Stimulated activated CD8-positive, alpha-beta memory T cell treated with anti-CD3 and anti-CD28 coated beads, Interleukin-15, amount 100 ng/mL, for 24 hours (primary cell): ENCODE measurements at regions not wholly inside any gene's neighbourhood (a gene's known extent, or its start where the extent isn't known, plus 50 kb on each side); places are given as distances from the start of the nearest gene placed in this dataset.

ENCODE experiments used
- DNase-seq: peaks from one replicate; pipeline ENCODE4 v3.0.0-alpha.2; 2020; ENCODE audit warnings: low read depth

DNA sequence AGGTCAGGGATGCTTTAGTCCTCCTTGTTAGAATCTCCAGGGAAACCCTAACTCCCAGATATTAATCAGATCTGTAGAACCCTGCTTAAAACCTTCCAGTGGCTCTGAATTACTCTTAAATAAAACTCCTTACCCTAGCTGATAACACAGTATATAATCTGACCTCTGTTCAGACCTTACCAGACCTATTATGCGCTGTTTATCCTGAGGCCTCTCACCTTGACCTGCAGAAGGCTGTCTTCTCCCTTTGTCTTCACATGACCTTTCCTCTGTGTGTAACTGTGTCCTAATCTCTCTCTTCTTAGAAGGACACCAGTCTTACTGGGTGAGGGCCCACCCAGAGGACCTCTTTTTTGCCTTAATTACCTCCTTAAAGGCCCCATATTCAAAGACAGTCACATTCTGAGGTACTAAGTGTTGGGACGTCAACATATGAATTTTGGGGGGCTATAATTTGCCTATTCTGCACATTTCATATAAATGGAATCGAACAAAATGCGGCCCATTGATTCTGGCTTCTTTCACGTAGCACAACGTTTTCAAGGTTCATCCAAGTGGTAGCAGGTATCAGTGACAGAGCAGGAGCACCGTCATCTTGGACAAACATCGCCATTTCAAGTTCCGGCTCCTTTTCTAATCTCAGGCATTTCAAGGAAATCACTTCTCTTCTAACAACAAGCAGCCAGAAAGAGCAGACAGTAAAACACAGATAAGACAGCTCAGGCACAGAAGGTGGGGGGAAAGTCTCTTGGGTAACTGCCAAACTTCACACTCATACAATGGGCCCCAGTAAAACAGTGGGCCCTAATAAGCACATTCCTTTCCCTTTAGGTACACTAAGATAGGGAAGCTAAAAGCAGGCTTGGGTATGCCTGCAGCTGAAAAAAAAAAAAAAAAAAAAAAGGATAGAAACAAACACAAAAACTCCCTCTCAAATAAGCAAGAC, 200.2 kb upstream of the NUDT4 start:
- DNase-seq, result no peak

DNA sequence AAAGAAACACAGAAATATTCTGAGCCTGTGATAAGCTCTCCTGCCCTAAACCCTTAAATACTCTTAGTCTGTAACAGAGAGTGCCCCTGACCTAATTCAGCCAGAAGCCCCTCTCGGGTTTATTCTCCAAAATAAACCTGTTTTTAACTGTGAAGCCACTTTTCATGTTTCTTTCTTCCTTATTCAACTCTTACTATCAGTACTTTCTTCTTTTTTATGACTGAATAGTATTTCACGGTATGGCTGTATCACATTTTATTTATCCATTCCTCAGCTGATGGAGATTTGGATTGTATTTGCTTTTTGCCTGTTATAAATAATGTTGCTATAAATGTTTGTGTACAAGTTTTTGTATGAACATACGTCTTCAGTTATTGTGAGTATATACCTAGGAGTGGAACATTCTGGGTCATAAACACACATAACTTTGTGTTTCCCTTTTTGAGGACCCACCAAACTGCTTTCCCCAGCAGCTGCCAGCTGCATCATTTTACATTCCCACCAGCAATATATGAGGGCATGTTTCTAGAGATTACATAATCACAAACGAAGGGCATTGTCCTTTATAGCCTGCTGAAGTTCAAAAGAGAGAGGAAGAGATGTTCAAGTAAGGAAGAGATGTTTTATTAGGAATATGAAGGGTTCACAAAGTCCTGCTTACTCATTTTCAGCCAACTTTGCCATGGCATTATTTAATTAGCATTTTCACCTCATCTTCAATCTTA, 199.4 kb upstream of the NUDT4 start:
- no peak for DNase-seq

DNA sequence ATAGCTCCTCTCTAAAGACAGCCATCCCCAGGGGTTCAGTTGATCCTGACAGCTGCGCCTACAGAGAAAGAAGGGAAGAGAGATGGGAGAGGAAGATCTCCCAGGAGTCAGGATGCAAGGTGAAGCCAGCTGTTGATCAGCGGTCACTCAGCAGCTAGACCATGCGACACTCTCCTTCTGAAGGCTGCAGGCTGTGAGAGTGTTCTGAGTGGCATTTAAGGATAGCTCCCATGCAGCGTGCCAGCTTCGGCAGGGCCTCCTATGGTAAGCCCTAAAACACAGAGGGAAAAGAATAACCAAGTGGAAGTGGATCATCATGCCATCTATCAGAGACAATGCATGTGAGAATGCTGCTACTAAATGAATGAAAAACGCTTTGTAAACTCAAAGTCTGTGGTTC, 197.9 kb upstream of the NUDT4 start:
- DNase-seq, result no peak

DNA sequence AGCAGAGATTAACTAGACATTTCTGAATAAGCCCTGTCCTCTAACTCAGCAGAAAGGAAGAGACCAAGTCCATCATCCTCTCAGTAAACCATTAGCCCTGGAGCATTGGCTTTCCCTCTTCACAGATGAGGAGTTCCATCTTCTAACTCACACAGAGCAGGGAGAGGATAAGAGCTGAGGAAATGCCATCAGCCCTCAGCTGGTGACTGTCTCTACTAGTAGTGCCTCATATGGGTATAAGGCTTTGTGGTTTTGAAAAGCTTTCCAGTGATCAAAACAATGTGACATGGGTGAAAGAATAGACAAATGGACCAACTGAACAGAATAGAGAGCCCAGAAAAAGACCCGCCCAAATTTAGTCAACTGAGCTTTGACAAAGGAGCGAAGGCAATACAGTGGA, 197.2 kb upstream of the NUDT4 start:
- DNase-seq, result no peak

DNA sequence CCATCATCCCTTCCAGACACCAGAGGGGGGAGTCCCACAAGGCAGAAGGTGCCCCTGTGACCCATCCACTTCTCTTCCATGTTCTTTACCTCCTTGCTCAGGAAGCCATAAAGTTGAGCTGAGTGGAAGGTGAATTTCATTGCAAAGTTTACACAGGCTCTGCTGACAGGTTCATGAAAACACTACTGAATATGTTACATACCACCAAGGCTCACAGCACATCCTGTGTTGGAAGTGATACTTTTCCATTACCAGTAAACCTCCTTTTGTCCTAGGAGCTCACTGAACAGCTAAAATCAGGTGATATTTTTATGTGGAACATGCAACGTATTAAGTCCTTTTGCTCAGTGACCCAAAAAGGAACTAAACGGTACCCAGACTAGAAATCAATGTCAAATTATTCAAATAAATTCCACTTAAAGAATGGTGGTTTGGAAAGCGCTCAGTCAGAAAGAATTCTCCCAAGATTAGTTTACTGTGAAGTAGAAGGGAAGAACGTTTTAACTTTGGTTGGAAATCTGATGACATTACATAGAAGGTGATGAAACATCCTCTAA, 196.2 kb upstream of the NUDT4 start:
- no peak for DNase-seq

DNA sequence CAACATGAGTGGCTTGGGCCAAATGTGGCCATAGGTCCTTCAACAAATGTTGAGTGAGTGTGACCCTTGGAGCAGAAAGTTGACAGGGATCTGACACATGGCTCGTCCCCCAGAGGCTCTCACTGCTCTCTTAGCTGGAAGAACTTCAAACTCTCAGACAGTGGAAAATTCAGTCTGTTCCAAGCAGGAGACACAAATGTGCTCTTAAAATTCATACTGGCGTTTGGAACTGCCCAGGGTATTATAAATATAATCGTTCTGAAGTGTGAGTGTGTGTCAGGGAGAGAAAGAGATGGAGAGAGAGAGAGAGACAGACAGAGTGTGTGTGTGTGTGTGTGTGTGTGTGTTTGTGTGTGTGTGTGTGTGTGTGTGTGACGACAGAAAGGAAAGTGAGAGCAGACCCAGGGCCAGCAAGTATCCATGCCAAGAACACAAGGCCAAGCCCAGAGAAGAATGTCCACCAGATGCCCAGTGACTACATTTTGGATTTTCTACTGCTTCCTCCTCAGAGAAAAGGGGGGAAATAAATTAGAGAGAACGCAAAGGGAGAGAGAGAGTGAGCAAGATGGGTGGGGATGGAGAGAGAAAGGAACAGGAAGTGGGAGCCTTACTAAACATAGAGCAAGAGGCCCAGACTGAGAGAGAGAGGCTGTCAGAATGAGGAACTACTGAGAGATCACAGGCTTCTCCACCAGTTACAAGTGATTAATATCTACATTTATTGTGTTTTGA, 193.6 kb upstream of the NUDT4 start:
- DNase-seq, result no peak

DNA sequence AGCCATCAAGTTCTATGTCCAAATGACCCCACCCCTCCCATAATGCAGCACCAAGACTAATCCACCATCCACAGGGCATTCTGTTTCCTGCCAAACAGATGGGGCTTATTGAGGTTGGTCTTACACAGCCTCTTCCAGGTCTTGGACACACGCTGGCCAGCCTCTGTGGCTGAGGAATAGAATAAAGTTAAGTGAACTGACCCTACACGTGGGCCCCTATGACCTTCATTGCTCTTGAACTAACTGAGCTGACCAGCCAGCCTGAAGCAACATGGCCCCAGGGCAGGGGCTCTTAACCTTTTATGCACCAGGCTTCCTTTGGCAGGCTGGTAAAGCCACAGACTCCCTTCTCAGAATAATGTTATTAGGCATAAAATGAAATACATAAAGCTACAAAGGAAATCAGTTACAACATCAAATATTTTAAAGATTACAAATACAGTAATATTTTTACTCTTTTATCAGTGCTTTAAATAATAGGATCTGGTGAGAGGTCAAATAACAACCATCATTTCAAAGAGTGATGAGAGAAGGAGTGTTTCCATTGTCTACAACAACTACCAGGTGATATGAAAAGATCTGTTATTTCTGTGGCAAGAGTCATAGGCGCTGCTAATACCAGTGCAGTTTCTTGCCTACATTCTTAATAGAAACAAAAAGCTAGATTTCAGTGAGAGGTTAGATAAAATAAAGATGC, 192.9 kb upstream of the NUDT4 start:
- no peak for DNase-seq

DNA sequence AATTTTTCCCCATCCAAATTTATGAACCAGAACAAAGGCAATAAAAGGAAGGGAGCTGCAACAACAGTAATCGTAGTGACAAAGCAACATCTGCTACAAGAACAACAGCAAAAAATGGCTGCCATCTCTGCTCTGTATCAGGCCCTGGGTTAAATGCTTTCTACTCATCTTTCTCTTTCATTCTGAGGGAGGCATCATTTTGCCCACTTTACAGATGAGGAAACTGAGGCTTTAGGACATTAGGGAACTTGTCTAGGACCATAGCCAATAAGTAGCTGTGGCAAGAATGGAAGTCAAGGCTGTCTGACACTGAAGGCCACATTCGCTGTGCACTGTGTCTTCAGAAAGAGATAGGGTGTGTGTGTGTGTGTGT, 192.4 kb upstream of the NUDT4 start:
- DNase-seq, result no peak

DNA sequence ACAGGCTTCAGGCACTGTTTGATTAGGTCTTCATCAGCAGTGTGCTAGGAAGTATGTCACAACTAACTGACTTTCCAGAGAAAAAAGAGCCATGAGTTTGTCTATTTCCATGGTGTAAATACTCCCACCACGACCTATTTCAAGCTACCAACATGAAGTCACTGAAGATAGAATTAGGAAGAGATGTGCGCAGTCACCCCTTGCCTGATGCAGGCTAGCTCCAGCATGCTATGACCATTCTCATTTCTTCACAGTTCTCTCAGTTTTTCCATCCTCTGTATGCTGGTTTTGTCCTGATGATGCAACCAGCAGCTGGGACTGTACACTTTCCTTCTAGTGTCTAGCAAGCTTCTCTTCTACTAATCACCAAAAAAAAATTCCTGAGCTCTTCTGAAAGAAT, 191.6 kb upstream of the NUDT4 start:
- DNase-seq, result no peak

DNA sequence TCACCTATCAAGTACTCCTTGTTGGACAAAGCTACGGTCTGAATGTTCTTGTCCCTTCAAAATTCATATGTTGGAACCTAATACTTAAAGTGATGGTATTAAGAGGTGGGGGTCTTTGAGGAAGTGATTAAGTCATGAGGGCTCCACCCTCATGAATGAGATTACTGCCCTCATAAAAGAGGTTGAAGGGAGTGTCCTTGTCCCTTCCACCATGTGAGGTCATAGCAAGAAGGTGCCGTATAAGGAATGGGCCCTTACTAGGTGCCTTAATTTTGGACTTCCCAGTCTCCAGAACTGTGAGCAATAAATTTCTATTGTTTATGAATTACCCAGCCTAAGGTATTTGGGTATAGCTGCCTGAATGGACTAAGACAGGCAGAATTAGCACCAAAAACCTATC, 191.1 kb upstream of the NUDT4 start:
- DNase-seq, result no peak

DNA sequence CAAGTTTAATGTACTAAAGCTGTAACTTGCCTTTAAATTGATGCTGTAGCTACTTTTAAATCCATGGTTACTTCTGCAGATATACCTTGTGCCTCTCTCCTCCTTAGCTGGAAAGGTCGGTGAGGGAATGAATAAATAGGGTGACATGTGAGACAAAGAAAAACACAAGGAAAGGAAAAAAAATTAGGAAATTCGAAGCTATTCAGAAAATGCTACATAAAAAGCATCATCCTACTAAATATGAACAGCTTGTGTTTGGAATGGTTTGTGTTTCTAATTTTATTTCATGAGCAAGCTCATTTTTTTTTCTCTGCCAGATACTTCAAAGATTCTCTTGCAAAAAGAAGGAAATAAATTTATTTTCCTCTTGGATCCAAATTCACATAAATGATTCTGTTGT, 186.3 kb upstream of the NUDT4 start:
- no peak for DNase-seq

DNA sequence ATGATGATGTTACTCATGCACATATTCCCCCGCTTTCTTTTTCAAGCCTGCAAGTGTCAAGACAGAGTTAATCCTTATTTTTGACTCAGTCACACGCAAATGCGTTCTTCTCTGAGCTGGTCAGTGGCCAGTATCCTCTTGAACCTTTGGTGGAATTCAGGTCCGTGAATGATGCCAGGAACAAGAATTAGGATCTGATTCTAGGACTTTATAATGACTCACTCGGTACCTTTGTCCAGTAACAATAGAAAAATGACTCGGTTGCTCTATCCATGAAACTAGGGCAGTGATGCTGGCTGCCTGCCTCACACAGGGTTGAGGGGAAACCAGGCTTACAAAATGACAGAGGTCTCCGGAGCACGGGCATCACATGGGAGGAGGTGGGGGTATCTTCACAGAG, 185.8 kb upstream of the NUDT4 start:
- DNase-seq, result no peak

DNA sequence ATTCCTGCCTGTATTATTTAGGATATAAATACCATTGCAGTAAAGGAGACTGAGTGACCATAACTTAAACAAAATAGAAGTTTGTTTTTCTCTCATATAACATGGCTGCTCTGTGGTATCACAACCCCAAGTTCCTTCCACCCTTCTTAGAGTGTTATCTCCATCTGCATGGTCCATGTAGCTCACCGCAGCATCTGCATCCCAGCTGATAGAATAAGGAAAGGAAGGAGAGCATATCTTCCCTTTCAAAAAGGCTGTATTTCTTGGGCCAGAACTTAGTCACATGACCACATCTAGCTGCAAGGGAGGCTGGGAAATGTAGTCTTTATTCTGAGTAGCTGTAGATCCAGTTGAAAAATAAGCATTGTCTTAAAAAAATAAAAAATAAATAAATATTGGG, 184.8 kb upstream of the NUDT4 start:
- no peak for DNase-seq

DNA sequence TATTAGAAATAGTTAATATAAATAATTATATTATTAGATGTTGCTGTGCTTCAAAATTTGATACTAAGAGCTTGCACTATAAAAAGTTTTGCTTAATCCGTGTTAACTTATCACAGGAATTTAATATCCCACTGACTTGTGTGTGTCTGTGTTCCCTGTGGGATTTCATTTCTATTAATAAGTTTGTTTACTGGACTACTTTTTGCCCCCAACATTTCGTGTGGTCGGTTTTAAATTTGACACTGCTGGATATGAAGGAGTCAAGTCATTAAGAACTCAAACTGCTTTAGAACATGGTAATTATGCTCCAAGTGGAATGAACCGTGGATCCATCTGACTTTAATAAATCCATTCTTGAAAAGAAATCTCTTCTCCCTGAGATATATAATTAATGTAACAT, 182.2 kb upstream of the NUDT4 start:
- DNase-seq, result no peak

DNA sequence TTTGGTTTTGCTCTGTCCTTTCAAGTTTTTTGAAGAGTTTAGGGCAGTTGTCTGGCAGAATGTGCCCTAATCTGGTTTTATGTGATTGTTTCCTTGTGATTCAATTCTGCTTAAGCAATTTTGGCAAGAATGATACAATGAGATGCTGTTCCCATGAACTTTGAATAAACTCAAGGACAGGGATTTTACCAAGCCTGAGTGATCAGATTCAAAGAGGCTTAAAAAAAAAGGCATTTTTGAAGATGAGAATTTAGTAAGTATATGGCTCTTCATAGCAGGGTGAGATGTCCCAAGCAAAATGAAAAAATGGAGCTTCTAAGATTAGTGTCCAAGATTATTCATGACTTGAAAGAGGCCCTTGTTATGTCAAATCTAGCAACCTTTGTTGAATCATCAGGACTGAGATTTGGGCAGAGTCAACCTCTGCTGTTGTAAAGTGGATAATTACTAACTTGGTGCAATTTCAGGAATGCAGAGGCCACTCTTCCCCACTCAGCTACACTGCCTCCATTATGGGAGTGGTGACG, 180.6 kb upstream of the NUDT4 start:
- no peak for DNase-seq

DNA sequence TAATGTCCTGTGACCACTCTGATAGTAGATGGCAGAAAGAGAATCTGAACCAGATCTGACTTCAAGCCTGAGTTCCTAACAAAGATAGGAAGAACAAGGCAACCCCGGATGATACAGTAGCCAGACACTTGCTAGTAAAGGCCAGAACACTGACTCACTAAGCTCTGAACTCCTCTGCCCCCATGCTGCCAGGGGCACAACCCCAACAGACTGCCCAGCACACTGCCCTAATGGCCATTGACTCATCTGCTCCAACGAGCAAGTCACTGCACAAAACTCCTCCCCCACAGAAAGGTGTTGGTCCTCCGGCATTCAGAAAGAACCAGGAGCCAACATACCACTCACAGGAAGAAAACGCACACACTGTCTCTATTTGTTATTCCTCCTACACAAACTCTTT, 179.6 kb upstream of the NUDT4 start:
- no peak for DNase-seq

DNA sequence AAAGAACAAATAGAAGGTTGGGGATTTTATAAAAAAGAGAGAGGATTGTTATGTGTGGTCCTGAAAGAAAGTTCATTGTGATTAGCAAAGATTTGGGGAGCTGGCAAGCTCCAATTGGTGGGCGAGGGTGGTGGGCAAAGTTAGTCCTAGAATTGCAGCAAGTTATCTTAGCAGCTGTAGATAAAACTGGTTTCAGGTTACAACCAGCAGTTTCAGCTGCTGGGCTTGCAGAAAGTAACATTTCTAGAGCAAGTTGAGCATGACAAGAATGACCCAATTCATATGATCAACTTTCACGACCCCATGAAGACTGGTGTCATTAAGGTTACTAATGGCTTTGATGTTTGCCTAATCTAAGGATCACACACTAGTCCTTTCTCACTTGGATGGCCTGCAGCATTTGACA, 177.9 kb upstream of the NUDT4 start:
- no peak for DNase-seq

DNA sequence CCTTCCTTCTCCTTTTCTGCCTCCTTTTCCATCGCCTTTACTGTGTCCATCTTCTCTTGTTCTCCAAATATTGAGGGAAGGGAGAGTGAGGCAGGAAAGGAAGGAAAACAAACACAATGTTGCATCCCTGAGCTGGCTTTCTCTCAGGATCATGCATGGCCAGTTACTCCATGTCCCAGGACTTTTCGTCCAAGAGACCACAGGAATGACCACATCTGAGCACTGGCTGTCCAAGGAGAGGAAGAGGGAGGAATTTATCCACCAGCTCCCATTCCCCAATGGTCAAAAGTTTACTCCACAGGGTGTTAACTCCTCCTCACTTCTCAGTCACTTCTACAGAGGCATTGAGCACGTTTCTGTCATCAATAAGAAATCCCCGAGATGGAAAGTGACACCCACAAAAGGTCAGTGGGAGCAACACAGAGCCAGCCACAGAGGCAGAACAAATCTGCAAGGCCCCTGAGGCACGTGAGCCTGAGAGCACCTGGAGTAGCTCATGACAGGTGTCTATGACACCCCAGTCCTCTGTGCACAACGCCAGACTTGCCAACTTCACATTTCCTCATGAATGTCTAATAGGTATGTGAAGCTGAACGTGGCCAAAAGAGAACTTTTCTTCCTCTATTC, 177.3 kb upstream of the NUDT4 start:
- no peak for DNase-seq

DNA sequence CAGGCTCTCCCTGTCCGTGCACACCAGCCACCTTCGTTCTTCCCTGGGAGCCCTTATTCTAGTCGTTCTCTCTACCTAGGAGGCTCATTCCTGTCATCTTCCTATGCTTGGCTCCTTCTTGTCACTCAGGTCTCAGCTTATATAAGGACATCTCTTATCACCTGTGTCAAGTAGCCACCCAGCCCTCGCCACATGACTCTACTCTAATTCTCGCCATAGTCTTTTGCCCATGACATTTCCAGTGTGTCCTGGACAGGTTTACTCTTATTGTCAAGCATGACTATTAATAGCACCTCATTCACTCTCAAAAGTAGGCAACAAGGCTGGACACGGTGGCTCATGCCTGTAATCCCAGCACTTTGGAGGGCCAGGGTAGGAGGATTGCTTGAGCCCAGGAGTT, 175.7 kb upstream of the NUDT4 start:
- no peak for DNase-seq

DNA sequence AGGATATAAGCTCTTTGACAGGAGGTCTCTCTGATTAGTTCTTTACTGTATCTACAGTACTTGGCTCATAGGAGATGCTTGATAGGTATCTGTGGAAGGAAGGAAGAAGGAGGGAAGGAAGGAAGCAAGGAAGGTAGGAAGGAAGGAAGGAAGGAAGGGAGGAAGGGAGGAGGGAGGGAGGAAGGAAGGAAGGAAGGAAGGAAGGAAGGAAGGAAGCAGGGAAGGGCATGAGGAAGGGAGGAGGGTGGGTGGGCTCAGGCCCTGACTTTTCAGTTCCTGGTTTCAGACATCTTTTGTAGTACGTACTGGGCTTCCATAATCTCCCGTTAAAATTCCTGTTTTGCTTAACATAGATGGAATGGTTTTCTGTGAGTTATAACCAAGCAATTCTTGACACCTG, 175.0 kb upstream of the NUDT4 start:
- DNase-seq, result no peak

DNA sequence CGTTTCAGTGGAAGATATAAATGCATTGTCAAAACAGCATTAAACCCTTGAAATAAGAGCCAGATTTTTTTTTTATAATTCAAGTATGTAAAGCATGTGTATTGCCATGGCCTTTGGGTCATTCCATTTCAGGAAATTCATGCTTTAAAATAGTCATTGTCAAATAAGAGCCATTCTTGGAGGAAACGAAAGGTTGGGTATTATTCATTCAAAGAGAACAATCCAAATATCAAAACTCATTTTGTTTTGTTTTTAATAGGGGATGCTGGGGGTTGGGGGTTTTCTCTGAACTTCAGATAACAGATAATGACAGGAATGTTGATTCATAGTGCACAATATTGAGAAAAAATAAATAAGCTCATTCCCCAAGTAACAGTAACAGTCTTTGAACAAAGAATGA, 174.4 kb upstream of the NUDT4 start:
- no peak for DNase-seq
